Astrocyte (in vitro differentiated cells and primary cell): ENCODE measurements at regions not wholly inside any gene's neighbourhood (a gene's known extent, or its start where the extent isn't known, plus 50 kb on each side); places are given as distances from the start of the nearest gene placed in this dataset.

Experiments
- DNase-seq: peaks from one replicate; pipeline ENCODE4 v3.0.0-alpha.2; 2010; ENCODE audit warnings: low read depth
- FAIRE-seq: peaks from 2 replicates; lab custom pipeline; 2011; peaks lifted over from hg19 to GRCh38; lab: Jason Lieb, UNC
- H2AFZ ChIP-seq: 2 replicates; pipeline ENCODE4 v1.6.0; 2012; ENCODE audit warnings: low read depth, low read length, inconsistent platforms
- H3K27ac ChIP-seq: 2 replicates; pipeline ENCODE4 v1.5.1; 2011; ENCODE audit warnings: low read depth, low read length, inconsistent platforms
- H3K27me3 ChIP-seq: 2 replicates; pipeline ENCODE4 v1.6.0; 2011; ENCODE audit warnings: low read length, inconsistent platforms; ENCODE audit not compliant: insufficient read depth
- H3K36me3 ChIP-seq: 2 replicates; pipeline ENCODE4 v1.5.1; 2011; ENCODE audit warnings: low read length, inconsistent platforms; ENCODE audit not compliant: insufficient read depth
- H3K4me1 ChIP-seq: 2 replicates; pipeline ENCODE4 v1.5.1; 2011; ENCODE audit warnings: low read length, inconsistent platforms; ENCODE audit not compliant: insufficient read depth
- H3K4me2 ChIP-seq: 2 replicates; pipeline ENCODE4 v1.6.0; 2012; ENCODE audit warnings: low read length, inconsistent platforms
- H3K4me3 ChIP-seq: 2 replicates; pipeline ENCODE4 v1.5.1; 2011; ENCODE audit warnings: low read depth, mild to moderate bottlenecking, low read length, inconsistent platforms; ENCODE audit not compliant: insufficient read depth
- H3K79me2 ChIP-seq: 2 replicates; pipeline ENCODE4 v1.6.0; 2012; ENCODE audit warnings: mild to moderate bottlenecking, low read length, inconsistent platforms; ENCODE audit not compliant: insufficient read depth
- H3K9ac ChIP-seq: 2 replicates; pipeline ENCODE4 v1.6.0; 2012; ENCODE audit warnings: mild to moderate bottlenecking, low read length, inconsistent platforms
- H3K9me3 ChIP-seq: 2 replicates; pipeline ENCODE4 v1.5.1; 2012; ENCODE audit warnings: low read depth, mild to moderate bottlenecking, low read length, inconsistent platforms; ENCODE audit not compliant: insufficient read depth
- H4K20me1 ChIP-seq: 2 replicates; pipeline ENCODE4 v1.6.0; 2012; ENCODE audit warnings: low read length, inconsistent platforms; ENCODE audit not compliant: insufficient read depth
- H3K27ac Mint-ChIP-seq: one replicate; pipeline ENCODE4 v1.8.0; 2021; ENCODE audit warnings: mild to moderate bottlenecking, mixed read lengths; ENCODE audit not compliant: unreplicated experiment
- H3K27me3 Mint-ChIP-seq: one replicate; pipeline ENCODE4 v1.8.0; 2021; ENCODE audit warnings: low read depth, mixed read lengths; ENCODE audit not compliant: unreplicated experiment
- H3K36me3 Mint-ChIP-seq: one replicate; pipeline ENCODE4 v1.8.0; 2021; ENCODE audit warnings: low read depth, mixed read lengths; ENCODE audit not compliant: unreplicated experiment
- H3K4me1 Mint-ChIP-seq: one replicate; pipeline ENCODE4 v1.8.0; 2021; ENCODE audit warnings: low read depth, mixed read lengths; ENCODE audit not compliant: unreplicated experiment
- H3K4me3 Mint-ChIP-seq: one replicate; pipeline ENCODE4 v1.8.0; 2021; ENCODE audit warnings: mild to moderate bottlenecking, moderate library complexity, mixed read lengths; ENCODE audit not compliant: unreplicated experiment
- H3K9me3 Mint-ChIP-seq: one replicate; pipeline ENCODE4 v1.8.0; 2021; ENCODE audit warnings: mild to moderate bottlenecking, mixed read lengths; ENCODE audit not compliant: unreplicated experiment
- CTCF ChIP-seq: IDR thresholded peaks from 2 replicates; pipeline ENCODE4 v1.5.1; 2011; ENCODE audit warnings: low read depth, mild to moderate bottlenecking, inconsistent platforms, low read length, moderate library complexity; ENCODE audit not compliant: insufficient read depth
- EZH2 ChIP-seq: IDR thresholded peaks from 2 replicates; pipeline ENCODE4 v1.6.1; 2012; ENCODE audit warnings: mild to moderate bottlenecking, low read length, inconsistent platforms; ENCODE audit not compliant: insufficient read depth

- DNase-seq (no peak), FAIRE-seq (no peak)
- peaks cover 8% of the 10 kb centered on the region for H3K4me1 Mint-ChIP-seq
- peaks cover 4% of the 10 kb centered on the region for H3K36me3 Mint-ChIP-seq
- no peak overlapping the region for H3K4me3 Mint-ChIP-seq
- H3K9ac ChIP-seq: no peak overlapping the region
- H4K20me1 ChIP-seq: no peaks in the 10 kb centered on the region
- H3K27me3 Mint-ChIP-seq: peaks cover 16% of the 10 kb centered on the region
- H3K9me3 ChIP-seq: no peaks in the 10 kb centered on the region
- H3K27ac ChIP-seq: no peak overlapping the region
- no peaks in the 10 kb centered on the region for H3K4me1 ChIP-seq
- H3K36me3 ChIP-seq: no peaks in the 10 kb centered on the region
- H3K9me3 Mint-ChIP-seq: peaks cover 4% of the 10 kb centered on the region
- no peaks in the 10 kb centered on the region for H3K27me3 ChIP-seq
- no peak for TF ChIP-seq EZH2
- no peak for TF ChIP-seq CTCF
- H3K79me2 ChIP-seq: no peaks in the 10 kb centered on the region
- no peak overlapping the region for H2AFZ ChIP-seq
- no peak overlapping the region for H3K27ac Mint-ChIP-seq
- H3K4me3 ChIP-seq: no peak overlapping the region
- H3K4me2 ChIP-seq: no peak overlapping the region
Observed at GRCh38 chr5:154112255-154112654, 73.5 kb downstream of the MFAP3 start.

- Mint-ChIP-seq H3K27ac (no peak overlapping the region), H3K9me3 (no peaks in the 10 kb centered on the region)
- no peak overlapping the region for H3K27ac ChIP-seq
Observed at GRCh38 chr5:154115291-154115690, 75.2 kb upstream of the GALNT10 start.

More at GRCh38 chr5:154115291-154115690, 75.2 kb upstream of the GALNT10 start:
- Mint-ChIP-seq H3K4me3 (no peak overlapping the region), H3K27me3 (peaks cover 9% of the 10 kb centered on the region), H3K4me1 (peaks cover 23% of the 10 kb centered on the region), H3K36me3 (no peaks in the 10 kb centered on the region)
- no peak overlapping the region for H2AFZ ChIP-seq
- DNase-seq (no peak), FAIRE-seq (no peak)
- no peak overlapping the region for H3K4me3 ChIP-seq
- peaks cover 6% of the 10 kb centered on the region for H3K4me1 ChIP-seq
- H3K9me3 ChIP-seq: no peaks in the 10 kb centered on the region
- TF ChIP-seq EZH2: no peak
- no peak for TF ChIP-seq CTCF
- H4K20me1 ChIP-seq: no peaks in the 10 kb centered on the region
- no peaks in the 10 kb centered on the region for H3K79me2 ChIP-seq
- H3K27me3 ChIP-seq: no peaks in the 10 kb centered on the region
- no peaks in the 10 kb centered on the region for H3K36me3 ChIP-seq
- H3K4me2 ChIP-seq: no peak overlapping the region
- no peak overlapping the region for H3K9ac ChIP-seq
